VCaP (cell line): ENCODE measurements at regions not wholly inside any gene's neighbourhood (a gene's known extent, or its start where the extent isn't known, plus 50 kb on each side); places are given as distances from the start of the nearest gene placed in this dataset.

Experiments
- H3K27ac ChIP-seq: fragments of 450-650 bp; 2 replicates; pipeline ENCODE4 v1.5.1; 2017
- CTCF ChIP-seq: fragments of 450-650 bp; conservative IDR thresholded peaks from 2 replicates; pipeline ENCODE4 v1.5.1; 2017; ENCODE audit warnings: mild to moderate bottlenecking, moderate library complexity

GRCh38 chr2:23065210-23065609 is 319.8 kb upstream of the KLHL29 start:
- H3K27ac ChIP-seq = no peak overlapping the region
- TF ChIP-seq CTCF = no peak

GRCh38 chr2:23065936-23066335 is 319.0 kb upstream of the KLHL29 start:
- TF ChIP-seq CTCF = no peak
- H3K27ac ChIP-seq = no peak overlapping the region

GRCh38 chr2:23066686-23067085 is 318.3 kb upstream of the KLHL29 start:
- TF ChIP-seq CTCF = no peak
- H3K27ac ChIP-seq = no peak overlapping the region

- no peak for TF ChIP-seq CTCF
- H3K27ac ChIP-seq = no peak overlapping the region
Observed at GRCh38 chr2:23069156-23069555, 315.8 kb upstream of the KLHL29 start.

- no peak overlapping the region for H3K27ac ChIP-seq
- no peak for TF ChIP-seq CTCF
Observed at GRCh38 chr2:23069923-23070322, 315.1 kb upstream of the KLHL29 start.

GRCh38 chr2:23073056-23073455 is 311.9 kb upstream of the KLHL29 start:
- H3K27ac ChIP-seq = no peak overlapping the region
- no peak for TF ChIP-seq CTCF

- TF ChIP-seq CTCF = no peak
- H3K27ac ChIP-seq = no peak overlapping the region
Observed at GRCh38 chr2:23073671-23074070, 311.3 kb upstream of the KLHL29 start.

GRCh38 chr2:23077596-23077995 is 307.4 kb upstream of the KLHL29 start:
- no peak overlapping the region for H3K27ac ChIP-seq
- no peak for TF ChIP-seq CTCF
